GM23338 (cell line): ENCODE measurements at regions not wholly inside any gene's neighbourhood (a gene's known extent, or its start where the extent isn't known, plus 50 kb on each side); places are given as distances from the start of the nearest gene placed in this dataset.

Source experiments
- CREB1 ChIP-seq: fragments of 250-450 bp; sonication (Bioruptor Pico); IDR thresholded peaks from 2 replicates; pipeline ENCODE4 v1.5.0; 2020; ENCODE audit warnings: low read depth, mild to moderate bottlenecking, moderate library complexity
- EZH2 ChIP-seq: fragments of 200-600 bp; sonication (generic); IDR thresholded peaks from one replicate; pipeline ENCODE4 v1.8.0; 2017; ENCODE audit warnings: antibody characterized with exemption, mild to moderate bottlenecking, low read depth; ENCODE audit not compliant: unreplicated experiment
- EZH2phosphoT487 ChIP-seq: fragments of 200-600 bp; sonication (generic); IDR thresholded peaks from one replicate; pipeline ENCODE4 v1.8.1; 2018; ENCODE audit warnings: antibody characterized with exemption; ENCODE audit not compliant: unreplicated experiment
- JUNB ChIP-seq: IDR thresholded peaks from one replicate; pipeline ENCODE4 v1.6.1; 2016; ENCODE audit warnings: antibody characterized with exemption; ENCODE audit not compliant: unreplicated experiment
- NANOG ChIP-seq: IDR thresholded peaks from 2 replicates; pipeline ENCODE4 v1.6.1; 2016; ENCODE audit warnings: antibody characterized with exemption, borderline replicate concordance
- POLR2AphosphoS5 ChIP-seq: IDR thresholded peaks from 2 replicates; pipeline ENCODE4 v1.6.1; 2016; ENCODE audit warnings: antibody characterized with exemption, low read depth
- ZNF462 ChIP-seq: fragments of 250-450 bp; sonication (Bioruptor Pico); IDR thresholded peaks from 2 replicates; pipeline ENCODE4 v1.5.0; 2020; ENCODE audit warnings: mild to moderate bottlenecking, moderate library complexity
- TF ChIP-seq, protein P1 (sequence below), 2 experiments: fragments of 200-600 bp in 1 of 2; sonication (generic) in 1 of 2; conservative IDR thresholded peaks; 2 replicates each; pipeline versions ENCODE4 v1.5.1 to v1.6.1; 2016 to 2017; ENCODE audit warnings: antibody characterized with exemption in 2 of 2, low read depth in 2 of 2, mild to moderate bottlenecking in 2 of 2, moderate library complexity in 1 of 2
- TF ChIP-seq, protein P2 (sequence below): IDR thresholded peaks from one replicate; pipeline ENCODE4 v1.6.1; 2018; ENCODE audit warnings: antibody characterized with exemption; ENCODE audit not compliant: unreplicated experiment
- TF ChIP-seq, protein P3 (sequence below): IDR thresholded peaks from 2 replicates; pipeline ENCODE4 v1.6.1; 2016; ENCODE audit warnings: antibody characterized with exemption

DNA sequence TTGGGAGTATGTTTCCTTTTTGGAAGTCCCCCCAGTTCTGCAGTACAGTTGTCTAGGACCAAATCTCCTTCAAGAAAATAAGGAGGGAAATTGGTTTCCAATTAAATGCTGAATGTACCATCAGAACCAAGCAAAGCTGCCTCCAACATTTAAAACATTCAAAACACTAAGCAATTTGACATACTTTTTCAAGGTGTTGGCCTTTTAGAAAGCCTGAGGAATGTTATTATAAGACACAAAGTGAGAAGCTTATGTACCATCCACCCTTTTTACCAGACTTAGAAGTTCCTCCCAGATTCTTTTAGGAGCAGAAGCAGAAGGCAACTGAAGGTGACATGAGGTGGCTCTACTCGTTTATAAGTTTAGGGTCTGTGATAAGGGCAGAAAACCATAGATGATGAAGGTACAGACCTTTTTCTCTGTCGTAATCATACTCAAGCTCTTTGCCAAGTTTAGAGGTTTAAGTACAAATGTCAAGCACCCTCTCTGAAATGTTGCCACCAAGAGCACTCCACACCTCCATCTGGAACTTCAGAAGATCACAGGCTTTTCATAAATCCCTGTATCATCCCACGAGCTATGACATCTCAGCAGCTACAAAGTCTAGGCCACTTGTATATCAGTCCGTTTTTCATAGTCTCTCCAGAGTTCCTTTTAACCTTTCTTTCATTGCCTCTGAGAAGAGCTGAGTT lies 282.5 kb upstream of the THBS1 start:
- no peak for TF ChIP-seq EZH2
- TF ChIP-seq, protein P1, sequence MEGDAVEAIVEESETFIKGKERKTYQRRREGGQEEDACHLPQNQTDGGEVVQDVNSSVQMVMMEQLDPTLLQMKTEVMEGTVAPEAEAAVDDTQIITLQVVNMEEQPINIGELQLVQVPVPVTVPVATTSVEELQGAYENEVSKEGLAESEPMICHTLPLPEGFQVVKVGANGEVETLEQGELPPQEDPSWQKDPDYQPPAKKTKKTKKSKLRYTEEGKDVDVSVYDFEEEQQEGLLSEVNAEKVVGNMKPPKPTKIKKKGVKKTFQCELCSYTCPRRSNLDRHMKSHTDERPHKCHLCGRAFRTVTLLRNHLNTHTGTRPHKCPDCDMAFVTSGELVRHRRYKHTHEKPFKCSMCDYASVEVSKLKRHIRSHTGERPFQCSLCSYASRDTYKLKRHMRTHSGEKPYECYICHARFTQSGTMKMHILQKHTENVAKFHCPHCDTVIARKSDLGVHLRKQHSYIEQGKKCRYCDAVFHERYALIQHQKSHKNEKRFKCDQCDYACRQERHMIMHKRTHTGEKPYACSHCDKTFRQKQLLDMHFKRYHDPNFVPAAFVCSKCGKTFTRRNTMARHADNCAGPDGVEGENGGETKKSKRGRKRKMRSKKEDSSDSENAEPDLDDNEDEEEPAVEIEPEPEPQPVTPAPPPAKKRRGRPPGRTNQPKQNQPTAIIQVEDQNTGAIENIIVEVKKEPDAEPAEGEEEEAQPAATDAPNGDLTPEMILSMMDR (conservative IDR thresholded peaks at IDR 0.05; ENCODE audit: low read depth in 2 of 2) = no peak
- TF ChIP-seq POLR2AphosphoS5 = no peak
- no peak for TF ChIP-seq CREB1 (CRISPR knock-in tag)
- TF ChIP-seq, protein P2, sequence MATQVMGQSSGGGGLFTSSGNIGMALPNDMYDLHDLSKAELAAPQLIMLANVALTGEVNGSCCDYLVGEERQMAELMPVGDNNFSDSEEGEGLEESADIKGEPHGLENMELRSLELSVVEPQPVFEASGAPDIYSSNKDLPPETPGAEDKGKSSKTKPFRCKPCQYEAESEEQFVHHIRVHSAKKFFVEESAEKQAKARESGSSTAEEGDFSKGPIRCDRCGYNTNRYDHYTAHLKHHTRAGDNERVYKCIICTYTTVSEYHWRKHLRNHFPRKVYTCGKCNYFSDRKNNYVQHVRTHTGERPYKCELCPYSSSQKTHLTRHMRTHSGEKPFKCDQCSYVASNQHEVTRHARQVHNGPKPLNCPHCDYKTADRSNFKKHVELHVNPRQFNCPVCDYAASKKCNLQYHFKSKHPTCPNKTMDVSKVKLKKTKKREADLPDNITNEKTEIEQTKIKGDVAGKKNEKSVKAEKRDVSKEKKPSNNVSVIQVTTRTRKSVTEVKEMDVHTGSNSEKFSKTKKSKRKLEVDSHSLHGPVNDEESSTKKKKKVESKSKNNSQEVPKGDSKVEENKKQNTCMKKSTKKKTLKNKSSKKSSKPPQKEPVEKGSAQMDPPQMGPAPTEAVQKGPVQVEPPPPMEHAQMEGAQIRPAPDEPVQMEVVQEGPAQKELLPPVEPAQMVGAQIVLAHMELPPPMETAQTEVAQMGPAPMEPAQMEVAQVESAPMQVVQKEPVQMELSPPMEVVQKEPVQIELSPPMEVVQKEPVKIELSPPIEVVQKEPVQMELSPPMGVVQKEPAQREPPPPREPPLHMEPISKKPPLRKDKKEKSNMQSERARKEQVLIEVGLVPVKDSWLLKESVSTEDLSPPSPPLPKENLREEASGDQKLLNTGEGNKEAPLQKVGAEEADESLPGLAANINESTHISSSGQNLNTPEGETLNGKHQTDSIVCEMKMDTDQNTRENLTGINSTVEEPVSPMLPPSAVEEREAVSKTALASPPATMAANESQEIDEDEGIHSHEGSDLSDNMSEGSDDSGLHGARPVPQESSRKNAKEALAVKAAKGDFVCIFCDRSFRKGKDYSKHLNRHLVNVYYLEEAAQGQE = no peak
- TF ChIP-seq, protein P3, sequence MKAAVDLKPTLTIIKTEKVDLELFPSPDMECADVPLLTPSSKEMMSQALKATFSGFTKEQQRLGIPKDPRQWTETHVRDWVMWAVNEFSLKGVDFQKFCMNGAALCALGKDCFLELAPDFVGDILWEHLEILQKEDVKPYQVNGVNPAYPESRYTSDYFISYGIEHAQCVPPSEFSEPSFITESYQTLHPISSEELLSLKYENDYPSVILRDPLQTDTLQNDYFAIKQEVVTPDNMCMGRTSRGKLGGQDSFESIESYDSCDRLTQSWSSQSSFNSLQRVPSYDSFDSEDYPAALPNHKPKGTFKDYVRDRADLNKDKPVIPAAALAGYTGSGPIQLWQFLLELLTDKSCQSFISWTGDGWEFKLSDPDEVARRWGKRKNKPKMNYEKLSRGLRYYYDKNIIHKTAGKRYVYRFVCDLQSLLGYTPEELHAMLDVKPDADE = no peak
- TF ChIP-seq EZH2phosphoT487 = no peak
- TF ChIP-seq JUNB = no peak
- TF ChIP-seq ZNF462 (CRISPR knock-in tag) = no peak
- no peak for TF ChIP-seq NANOG
